ENCODE measurements at regions not wholly inside any gene's neighbourhood (a gene's known extent, or its start where the extent isn't known, plus 50 kb on each side); places are given as distances from the start of the nearest gene placed in this dataset.

GRCh38 chr7:60017-60675 lies 132.2 kb upstream of the FAM20C start:
- Mint-ChIP-seq H3K36me3 (no peaks in the 10 kb centered on the region), H3K27me3 (peaks cover 0 to 6% of the 10 kb centered on the region in 2 donors), H3K4me3 (no peak overlapping the region), H3K27ac (no peak overlapping the region), H3K4me1 (ENCODE audit: low read depth in 2 of 2) (no peaks in the 10 kb centered on the region), H3K9me3 (no peaks in the 10 kb centered on the region)
- DNase-seq (ENCODE audit: low spot score) (no peak), ATAC-seq (no peak)

GRCh38 chr7:60706-61105 lies 131.7 kb upstream of the FAM20C start:
- ATAC-seq, result no peak
- Mint-ChIP-seq H3K4me1 (ENCODE audit: low read depth in 2 of 2) (no peaks in the 10 kb centered on the region), H3K36me3 (no peaks in the 10 kb centered on the region), H3K9me3 (no peaks in the 10 kb centered on the region), H3K4me3 (no peak overlapping the region), H3K27ac (no peak overlapping the region), H3K27me3 (peaks cover 0 to 5% of the 10 kb centered on the region in 2 donors)
- no peak for DNase-seq (ENCODE audit: low spot score)

- ATAC-seq, result no peak
- DNase-seq (ENCODE audit: low spot score), result no peak
- Mint-ChIP-seq H3K9me3 (no peaks in the 10 kb centered on the region), H3K27ac (no peak overlapping the region), H3K27me3 (peaks cover 0 to 1% of the 10 kb centered on the region in 2 donors), H3K36me3 (no peaks in the 10 kb centered on the region), H3K4me1 (ENCODE audit: low read depth in 2 of 2) (no peaks in the 10 kb centered on the region), H3K4me3 (no peak overlapping the region)
Observed at GRCh38 chr7:61111-61510, 131.3 kb upstream of the FAM20C start.

- ATAC-seq, result no peak
- DNase-seq (ENCODE audit: low spot score), result no peak
- no peaks in the 10 kb centered on the region for H3K36me3 Mint-ChIP-seq
- no peaks in the 10 kb centered on the region for H3K4me1 Mint-ChIP-seq (ENCODE audit: low read depth in 2 of 2)
- no peak overlapping the region for H3K27ac Mint-ChIP-seq
- H3K27me3 Mint-ChIP-seq, result peaks cover 0 to 5% of the 10 kb centered on the region in 2 donors
- no peaks in the 10 kb centered on the region for H3K9me3 Mint-ChIP-seq
- H3K4me3 Mint-ChIP-seq, result no peak overlapping the region
Observed at GRCh38 chr7:61576-62360, 130.6 kb upstream of the FAM20C start.

- H3K27ac Mint-ChIP-seq, result no peak overlapping the region
- H3K4me3 Mint-ChIP-seq, result no peak overlapping the region
Observed at GRCh38 chr7:62361-63116, 129.8 kb upstream of the FAM20C start.

GRCh38 chr7:63117-63480 lies 129.3 kb upstream of the FAM20C start:
- ATAC-seq (no peak), DNase-seq (ENCODE audit: low spot score) (no peak)
- H3K36me3 Mint-ChIP-seq, result no peaks in the 10 kb centered on the region
- no peak overlapping the region for H3K27ac Mint-ChIP-seq
- H3K27me3 Mint-ChIP-seq, result peaks cover 0 to 8% of the 10 kb centered on the region in 2 donors
- H3K9me3 Mint-ChIP-seq, result no peaks in the 10 kb centered on the region
- H3K4me3 Mint-ChIP-seq, result no peak overlapping the region
- no peaks in the 10 kb centered on the region for H3K4me1 Mint-ChIP-seq (ENCODE audit: low read depth in 2 of 2)

More at GRCh38 chr7:62361-63116, 129.8 kb upstream of the FAM20C start:
- DNase-seq (ENCODE audit: low spot score) (no peak), ATAC-seq (no peak)
- Mint-ChIP-seq H3K9me3 (no peaks in the 10 kb centered on the region), H3K36me3 (no peaks in the 10 kb centered on the region), H3K27me3 (peaks cover 0 to 8% of the 10 kb centered on the region in 2 donors), H3K4me1 (ENCODE audit: low read depth in 2 of 2) (no peaks in the 10 kb centered on the region)

GRCh38 chr7:63521-64021 lies 128.8 kb upstream of the FAM20C start:
- Mint-ChIP-seq H3K9me3 (no peaks in the 10 kb centered on the region), H3K4me3 (no peak overlapping the region), H3K4me1 (ENCODE audit: low read depth in 2 of 2) (no peaks in the 10 kb centered on the region), H3K36me3 (no peaks in the 10 kb centered on the region), H3K27me3 (peaks cover 0 to 8% of the 10 kb centered on the region in 2 donors), H3K27ac (no peak overlapping the region)
- no peak for ATAC-seq
- DNase-seq (ENCODE audit: low spot score), result no peak

- DNase-seq (ENCODE audit: low spot score), result no peak
- Mint-ChIP-seq H3K4me1 (ENCODE audit: low read depth in 2 of 2) (no peaks in the 10 kb centered on the region), H3K4me3 (no peak overlapping the region), H3K36me3 (no peaks in the 10 kb centered on the region), H3K27me3 (peaks cover 0 to 8% of the 10 kb centered on the region in 2 donors), H3K9me3 (no peaks in the 10 kb centered on the region), H3K27ac (no peak overlapping the region)
- ATAC-seq, result no peak
Observed at GRCh38 chr7:64098-64915, 128.1 kb upstream of the FAM20C start.

GRCh38 chr7:64916-65341 lies 127.4 kb upstream of the FAM20C start:
- H3K9me3 Mint-ChIP-seq, result no peaks in the 10 kb centered on the region
- H3K4me1 Mint-ChIP-seq (ENCODE audit: low read depth in 2 of 2), result no peaks in the 10 kb centered on the region
- H3K36me3 Mint-ChIP-seq, result no peaks in the 10 kb centered on the region
- H3K27me3 Mint-ChIP-seq, result peaks cover 0 to 8% of the 10 kb centered on the region in 2 donors
- no peak overlapping the region for H3K4me3 Mint-ChIP-seq
- ATAC-seq, result no peak
- no peak for DNase-seq (ENCODE audit: low spot score)
- H3K27ac Mint-ChIP-seq, result no peak overlapping the region

- no peak for ATAC-seq
- Mint-ChIP-seq H3K27ac (no peak overlapping the region), H3K36me3 (no peaks in the 10 kb centered on the region), H3K4me3 (no peak overlapping the region), H3K27me3 (peaks cover 0 to 8% of the 10 kb centered on the region in 2 donors), H3K9me3 (no peaks in the 10 kb centered on the region), H3K4me1 (ENCODE audit: low read depth in 2 of 2) (no peaks in the 10 kb centered on the region)
- DNase-seq (ENCODE audit: low spot score), result no peak
Observed at GRCh38 chr7:65554-65953, 126.8 kb upstream of the FAM20C start.

- Mint-ChIP-seq H3K4me3 (no peak overlapping the region), H3K27ac (no peak overlapping the region), H3K36me3 (no peaks in the 10 kb centered on the region), H3K4me1 (ENCODE audit: low read depth in 2 of 2) (no peaks in the 10 kb centered on the region), H3K27me3 (peaks cover 0 to 8% of the 10 kb centered on the region in 2 donors), H3K9me3 (no peaks in the 10 kb centered on the region)
- ATAC-seq (no peak), DNase-seq (ENCODE audit: low spot score) (no peak)
Observed at GRCh38 chr7:66296-66695, 126.1 kb upstream of the FAM20C start.

GRCh38 chr7:66741-67140 lies 125.6 kb upstream of the FAM20C start:
- Mint-ChIP-seq H3K27ac (no peak overlapping the region), H3K27me3 (peaks cover 0 to 8% of the 10 kb centered on the region in 2 donors), H3K36me3 (no peaks in the 10 kb centered on the region), H3K9me3 (no peaks in the 10 kb centered on the region), H3K4me1 (ENCODE audit: low read depth in 2 of 2) (no peaks in the 10 kb centered on the region), H3K4me3 (no peak overlapping the region)
- ATAC-seq (no peak), DNase-seq (ENCODE audit: low spot score) (no peak)

GRCh38 chr7:67661-68395 lies 124.5 kb upstream of the FAM20C start:
- H3K9me3 Mint-ChIP-seq, result no peaks in the 10 kb centered on the region
- H3K27me3 Mint-ChIP-seq, result peaks cover 0 to 8% of the 10 kb centered on the region in 2 donors
- peak in 1 of 2 donors; percentile 41 for ATAC-seq
- no peak overlapping the region for H3K27ac Mint-ChIP-seq
- H3K4me3 Mint-ChIP-seq, result no peak overlapping the region
- no peaks in the 10 kb centered on the region for H3K36me3 Mint-ChIP-seq
- H3K4me1 Mint-ChIP-seq (ENCODE audit: low read depth in 2 of 2), result no peaks in the 10 kb centered on the region
- no peak for DNase-seq (ENCODE audit: low spot score)

All from natural killer cell treated with Interleukin-12 subunit alpha and Interleukin-12 subunit beta and Interleukin-15 and Interleukin-18, amount 100 ng/mL, for 72 hours (primary cell).